Liver (tissue), 8 donors: ENCODE measurements at regions not wholly inside any gene's neighbourhood (a gene's known extent, or its start where the extent isn't known, plus 50 kb on each side); places are given as distances from the start of the nearest gene placed in this dataset.

ENCODE experiments used
- DNase-seq: peaks from one replicate; pipeline ENCODE4 v3.0.0-alpha.2; 2017; ENCODE audit warnings: low spot score
- H3K27ac ChIP-seq, 2 donors: one replicate each; pipeline ENCODE4 v1.7.0; 2013; ENCODE audit warnings: inconsistent platforms in 2 of 2, low read length in 2 of 2, control low read depth in 1 of 2, low read depth in 1 of 2, mild to moderate bottlenecking in 1 of 2
- H3K27me3 ChIP-seq, 4 donors: one replicate each; pipeline versions ENCODE4 v1.6.1 to v1.7.0; 2013; ENCODE audit warnings: low read length in 3 of 4, inconsistent platforms in 1 of 4, mild to moderate bottlenecking in 1 of 4, moderate library complexity in 1 of 4; ENCODE audit not compliant: control insufficient read depth in 4 of 4, insufficient read depth in 4 of 4
- H3K36me3 ChIP-seq, 4 donors: one replicate each; pipeline versions ENCODE4 v1.6.1 to v1.7.0; 2013; ENCODE audit warnings: low read length in 3 of 4, mild to moderate bottlenecking in 3 of 4, low read depth in 1 of 4, moderate library complexity in 1 of 4; ENCODE audit not compliant: control insufficient read depth in 4 of 4, insufficient read depth in 3 of 4
- H3K4me1 ChIP-seq, 4 donors: one replicate each; pipeline versions ENCODE4 v1.6.1 to v1.7.0; 2013; ENCODE audit warnings: low read length in 3 of 4, mild to moderate bottlenecking in 3 of 4, moderate library complexity in 1 of 4; ENCODE audit not compliant: control insufficient read depth in 4 of 4, insufficient read depth in 4 of 4
- H3K4me3 ChIP-seq, 3 donors: one replicate each; pipeline versions ENCODE4 v1.6.1 to v1.7.0; 2013; ENCODE audit warnings: low read length in 3 of 3, control low read depth in 1 of 3, low read depth in 1 of 3, mild to moderate bottlenecking in 1 of 3
- H3K9ac ChIP-seq, 2 donors: one replicate each; pipeline ENCODE4 v1.7.0; 2013; ENCODE audit warnings: low read length in 2 of 2, mild to moderate bottlenecking in 2 of 2, moderate library complexity in 2 of 2, control low read depth in 1 of 2, low read depth in 1 of 2
- H3K9me3 ChIP-seq, 4 donors: one replicate each; pipeline versions ENCODE4 v1.6.1 to v1.7.0; 2013; ENCODE audit warnings: low read length in 3 of 4; ENCODE audit not compliant: control insufficient read depth in 4 of 4
- ATF3 ChIP-seq: IDR thresholded peaks from 2 replicates; pipeline ENCODE4 v1.6.1; 2016; ENCODE audit warnings: antibody characterized with exemption
- CTCF ChIP-seq: fragments of 150-350 bp; IDR thresholded peaks from 2 replicates; pipeline ENCODE4 v1.5.1; 2017; ENCODE audit warnings: improper control_type of control experiment, low read depth, low read length; ENCODE audit not compliant: missing input control
- EGR1 ChIP-seq, 2 donors: IDR thresholded peaks; 2 replicates each; pipeline ENCODE4 v1.6.1; 2016 to 2018; ENCODE audit warnings: antibody characterized with exemption in 2 of 2, low read depth in 2 of 2
- FOXA1 ChIP-seq: IDR thresholded peaks from 2 replicates; pipeline ENCODE4 v1.6.1; 2016; ENCODE audit warnings: antibody characterized with exemption
- FOXA2 ChIP-seq: IDR thresholded peaks from 2 replicates; pipeline ENCODE4 v1.6.1; 2016; ENCODE audit warnings: antibody characterized with exemption
- GABPA ChIP-seq, 2 donors: IDR thresholded peaks in 1 of 2; conservative IDR thresholded peaks in 1 of 2; 2 replicates each; pipeline ENCODE4 v1.6.1; 2016; ENCODE audit warnings: antibody characterized with exemption in 2 of 2, mild to moderate bottlenecking in 1 of 2, moderate library complexity in 1 of 2
- HNF4A ChIP-seq, 2 donors: conservative IDR thresholded peaks; 2 replicates each; pipeline ENCODE4 v1.6.1; 2016; ENCODE audit warnings: antibody characterized with exemption in 2 of 2, mild to moderate bottlenecking in 2 of 2
- HNF4G ChIP-seq: IDR thresholded peaks from 2 replicates; pipeline ENCODE4 v1.6.1; 2016; ENCODE audit warnings: antibody characterized with exemption
- JUND ChIP-seq, 2 donors: IDR thresholded peaks; 2 replicates each; pipeline ENCODE4 v1.6.1; 2016; ENCODE audit warnings: antibody characterized with exemption in 2 of 2
- MAX ChIP-seq: IDR thresholded peaks from 2 replicates; pipeline ENCODE4 v1.6.1; 2016; ENCODE audit warnings: antibody characterized with exemption
- NR2F2 ChIP-seq: IDR thresholded peaks from 2 replicates; pipeline ENCODE4 v1.6.1; 2016; ENCODE audit warnings: antibody characterized with exemption
- RAD21 ChIP-seq, 2 donors: IDR thresholded peaks; 2 replicates each; pipeline ENCODE4 v1.6.1; 2016; ENCODE audit warnings: antibody characterized with exemption in 2 of 2, mild to moderate bottlenecking in 2 of 2
- REST ChIP-seq: IDR thresholded peaks from 2 replicates; pipeline ENCODE4 v1.6.1; 2016; ENCODE audit warnings: antibody characterized with exemption, mild to moderate bottlenecking
- SP1 ChIP-seq: IDR thresholded peaks from 2 replicates; pipeline ENCODE4 v1.6.1; 2018; ENCODE audit warnings: antibody characterized with exemption, mild to moderate bottlenecking
- TAF1 ChIP-seq: conservative IDR thresholded peaks from 2 replicates; pipeline ENCODE4 v1.6.1; 2016; ENCODE audit warnings: antibody characterized with exemption, mild to moderate bottlenecking
- YY1 ChIP-seq: IDR thresholded peaks from 2 replicates; pipeline ENCODE4 v1.6.1; 2016; ENCODE audit warnings: antibody characterized with exemption, mild to moderate bottlenecking
- ZBTB33 ChIP-seq: IDR thresholded peaks from 2 replicates; pipeline ENCODE4 v1.6.1; 2016; ENCODE audit warnings: antibody characterized with exemption
- WGBS: extraction: QIAGEN DNeasy Blood & Tissue Kit; methylation state at CpG from one replicate; pipeline ENCODE4 v1.1.7; 2013; 5-methylcytosine and 5-hydroxymethylcytosine counted together
- donor health status: healthy.
- donor health status: healthy.
- donor health status: healthy.
- donor health status: healthy.
- donor health status: healthy.

- Histone ChIP-seq H3K4me3 (no peak overlapping the region), H3K27me3 (no peaks in the 10 kb centered on the region), H3K27ac (no peak overlapping the region), H3K9me3 (peaks cover 0 to 3% (median 0%) of the 10 kb centered on the region in 4 donors), H3K9ac (no peak overlapping the region), H3K36me3 (no peaks in the 10 kb centered on the region), H3K4me1 (no peaks in the 10 kb centered on the region)
- no peak for DNase-seq
- no peak for TF ChIP-seq HNF4A (conservative IDR thresholded peaks at IDR 0.05)
- no peak for TF ChIP-seq FOXA2
- no peak for TF ChIP-seq FOXA1
- TF ChIP-seq TAF1, result no peak
- no peak for TF ChIP-seq HNF4G
- no peak for TF ChIP-seq CTCF
- no peak for TF ChIP-seq MAX
- no peak for TF ChIP-seq RAD21 (IDR thresholded peaks at IDR 0.05)
- no peak for TF ChIP-seq YY1
- TF ChIP-seq SP1, result no peak
- WGBS, result 74% methylated on average over 5 of the region's 5 CpGs
These were observed 1010.9 kb downstream of the NTRK3 start for GRCh38 chr15:87245592-87245991.

GRCh38 chr15:87243474-87243873 lies 1013.1 kb downstream of the NTRK3 start:
- no peaks in the 10 kb centered on the region for H3K36me3 ChIP-seq
- no peaks in the 10 kb centered on the region for H3K4me1 ChIP-seq
- peaks cover 0 to 3% (median 0%) of the 10 kb centered on the region in 4 donors for H3K9me3 ChIP-seq
- no peak for DNase-seq
- TF ChIP-seq SP1, result no peak
- no peak for TF ChIP-seq CTCF
- no peak for TF ChIP-seq FOXA1
- no peak for TF ChIP-seq RAD21 (IDR thresholded peaks at IDR 0.05)
- no peak for TF ChIP-seq TAF1
- TF ChIP-seq ZBTB33, result no peak
- TF ChIP-seq EGR1 (IDR thresholded peaks at IDR 0.05; ENCODE audit: low read depth in 2 of 2), result no peak
- no peak for TF ChIP-seq ATF3
- no peak for TF ChIP-seq MAX
- no peak for TF ChIP-seq REST
- no peak for TF ChIP-seq FOXA2
- TF ChIP-seq YY1, result no peak
- TF ChIP-seq NR2F2, result no peak
- TF ChIP-seq GABPA (IDR thresholded peaks at IDR 0.05 in 1 of 2, conservative IDR thresholded peaks at IDR 0.05 in 1 of 2), result no peak
- no peak for TF ChIP-seq HNF4A (conservative IDR thresholded peaks at IDR 0.05)
- TF ChIP-seq JUND (IDR thresholded peaks at IDR 0.05), result no peak
- no peaks in the 10 kb centered on the region for H3K27me3 ChIP-seq
- no peak overlapping the region for H3K4me3 ChIP-seq
- H3K9ac ChIP-seq, result no peak overlapping the region
- no peak overlapping the region for H3K27ac ChIP-seq
